ENCODE measurements at regions not wholly inside any gene's neighbourhood (a gene's known extent, or its start where the extent isn't known, plus 50 kb on each side); places are given as distances from the start of the nearest gene placed in this dataset.

DNA sequence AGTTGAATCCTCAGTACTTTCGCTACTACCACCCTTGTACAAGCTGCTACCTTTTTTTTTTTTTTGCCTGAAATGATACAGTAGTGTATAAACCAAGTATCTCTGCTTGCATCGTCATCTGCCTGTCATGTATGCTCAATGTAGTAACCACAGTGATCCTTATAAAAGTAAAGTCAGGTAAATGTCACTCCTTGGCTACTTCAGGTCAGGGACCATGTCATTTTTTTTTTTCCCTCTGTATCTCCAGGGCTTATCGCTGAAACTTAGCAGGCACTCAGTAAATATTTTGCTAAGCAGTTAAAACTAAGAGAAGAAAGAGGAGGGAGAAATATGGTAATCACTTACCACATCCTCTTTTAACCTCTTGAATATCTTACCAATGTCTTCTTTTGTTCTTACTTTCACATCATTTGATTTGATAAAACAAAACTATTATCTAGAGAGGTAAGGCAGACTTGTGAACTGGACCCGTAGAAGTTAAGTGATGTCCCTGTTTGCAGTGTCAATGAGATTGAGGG, 96.8 kb upstream of the KLF12 start:
- TF ChIP-seq GATAD2A (IDR thresholded peaks at IDR 0.05) (no peak), EZH2 (IDR thresholded peaks at IDR 0.05; ENCODE audit: borderline replicate concordance, low read depth, low read length) (no peak), TEAD4 (IDR thresholded peaks at IDR 0.05; ENCODE audit: low read length) (no peak), TEAD4 (CRISPR knock-in tag; IDR thresholded peaks at IDR 0.05; ENCODE audit: borderline replicate concordance) (no peak), ZNF133 (CRISPR knock-in tag; IDR thresholded peaks at IDR 0.05) (no peak), RAD51 (IDR thresholded peaks at IDR 0.05; ENCODE audit: borderline replicate concordance, low read depth) (no peak), RCOR1 (IDR thresholded peaks at IDR 0.05; ENCODE audit: borderline replicate concordance in 1 of 2, low read depth in 2 of 2, low read length in 2 of 2) (no peak), CREB1 (IDR thresholded peaks at IDR 0.05) (no peak), CREB1 (CRISPR knock-in tag; IDR thresholded peaks at IDR 0.05) (no peak)
- TF ChIP-seq, protein P1, sequence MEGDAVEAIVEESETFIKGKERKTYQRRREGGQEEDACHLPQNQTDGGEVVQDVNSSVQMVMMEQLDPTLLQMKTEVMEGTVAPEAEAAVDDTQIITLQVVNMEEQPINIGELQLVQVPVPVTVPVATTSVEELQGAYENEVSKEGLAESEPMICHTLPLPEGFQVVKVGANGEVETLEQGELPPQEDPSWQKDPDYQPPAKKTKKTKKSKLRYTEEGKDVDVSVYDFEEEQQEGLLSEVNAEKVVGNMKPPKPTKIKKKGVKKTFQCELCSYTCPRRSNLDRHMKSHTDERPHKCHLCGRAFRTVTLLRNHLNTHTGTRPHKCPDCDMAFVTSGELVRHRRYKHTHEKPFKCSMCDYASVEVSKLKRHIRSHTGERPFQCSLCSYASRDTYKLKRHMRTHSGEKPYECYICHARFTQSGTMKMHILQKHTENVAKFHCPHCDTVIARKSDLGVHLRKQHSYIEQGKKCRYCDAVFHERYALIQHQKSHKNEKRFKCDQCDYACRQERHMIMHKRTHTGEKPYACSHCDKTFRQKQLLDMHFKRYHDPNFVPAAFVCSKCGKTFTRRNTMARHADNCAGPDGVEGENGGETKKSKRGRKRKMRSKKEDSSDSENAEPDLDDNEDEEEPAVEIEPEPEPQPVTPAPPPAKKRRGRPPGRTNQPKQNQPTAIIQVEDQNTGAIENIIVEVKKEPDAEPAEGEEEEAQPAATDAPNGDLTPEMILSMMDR (IDR thresholded peaks at IDR 0.05 in 2 of 3, conservative IDR thresholded peaks at IDR 0.05 in 1 of 3; ENCODE audit: insufficient read depth in 2 of 3, low read depth in 1 of 3, low read length in 3 of 3): no peak

All from K562 (cell line).